ENCODE measurements at regions not wholly inside any gene's neighbourhood (a gene's known extent, or its start where the extent isn't known, plus 50 kb on each side); places are given as distances from the start of the nearest gene placed in this dataset.
A peak's percentile ranks its signal among the peaks of the same experiment; 100 is the strongest.

- DNase-seq (ENCODE audit: low spot score) = no peak
Measured at GRCh38 chr11:119547511-119547910, 124.5 kb upstream of the THY1 start.

DNA sequence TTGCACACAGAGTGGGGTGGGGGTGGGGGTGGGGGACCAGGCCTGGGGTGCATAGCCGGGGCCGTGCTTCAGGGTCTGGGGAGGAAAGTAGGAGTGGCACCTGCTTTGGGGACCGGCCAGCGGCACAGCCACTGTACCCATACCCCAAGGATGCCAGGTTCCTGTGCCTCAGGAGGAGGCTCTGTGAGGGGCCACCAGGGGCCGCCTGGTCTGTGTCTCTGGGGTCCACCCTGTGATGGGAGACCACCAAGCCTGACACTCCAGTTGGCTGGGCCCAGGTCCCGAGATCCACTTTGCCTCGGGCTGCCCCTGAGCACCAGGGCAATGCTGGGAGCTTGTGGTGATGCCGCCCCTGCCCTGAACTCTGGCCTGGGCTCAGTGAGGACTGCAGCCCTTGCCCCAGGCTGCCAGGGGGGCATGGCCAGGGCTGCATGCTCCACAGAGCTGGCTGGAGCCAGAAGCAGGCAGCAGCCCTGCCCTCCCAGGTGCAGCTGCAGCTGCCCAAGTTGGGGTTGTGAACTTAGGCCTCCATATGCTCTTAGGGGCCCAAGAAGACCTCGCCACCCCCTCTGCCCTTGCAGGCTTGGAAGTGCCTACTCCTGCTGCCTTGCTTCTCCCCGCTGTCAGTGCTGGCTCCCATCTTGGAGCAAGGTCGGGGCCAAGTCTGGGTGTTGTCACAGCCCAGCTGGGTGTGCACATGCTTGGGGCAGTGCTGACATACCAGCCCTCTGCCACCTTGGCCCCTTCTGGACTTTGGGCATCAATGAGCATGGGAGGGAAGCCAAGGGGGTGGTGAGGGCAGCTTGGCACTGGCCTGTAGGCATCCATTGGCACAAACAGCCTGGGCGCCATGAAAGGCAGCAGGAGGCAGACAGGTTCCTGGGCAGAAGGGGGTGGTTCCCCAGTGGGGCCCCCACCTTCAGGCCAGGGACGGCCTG lies 123.3 kb upstream of the THY1 start:
- no peak for DNase-seq (ENCODE audit: low spot score)

- DNase-seq (ENCODE audit: low spot score) = no peak
Measured at GRCh38 chr11:119540370-119541125, 117.6 kb upstream of the THY1 start.

GRCh38 chr11:119539583-119539982 lies 116.6 kb upstream of the THY1 start:
- no peak for DNase-seq (ENCODE audit: low spot score)

DNA sequence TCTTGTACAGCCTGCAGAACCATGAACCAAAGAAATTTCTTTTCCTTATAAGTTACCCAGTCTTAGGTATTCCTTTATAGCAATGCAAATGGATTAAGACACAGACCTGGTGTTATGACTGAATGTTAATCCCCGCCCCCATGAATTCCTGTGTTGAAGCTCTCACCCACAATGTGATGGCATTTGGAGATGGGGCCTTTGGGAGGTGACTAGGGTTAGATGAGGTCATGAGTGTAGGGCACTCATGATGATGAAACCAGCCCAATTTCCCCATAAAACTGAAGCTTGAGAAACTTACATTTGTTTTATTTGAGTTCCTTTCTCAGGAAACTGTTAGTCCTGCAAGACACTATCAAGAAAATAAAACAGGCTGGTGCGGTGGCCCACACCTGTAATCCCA lies 115.8 kb upstream of the THY1 start:
- DNase-seq (ENCODE audit: low spot score) = no peak

DNA sequence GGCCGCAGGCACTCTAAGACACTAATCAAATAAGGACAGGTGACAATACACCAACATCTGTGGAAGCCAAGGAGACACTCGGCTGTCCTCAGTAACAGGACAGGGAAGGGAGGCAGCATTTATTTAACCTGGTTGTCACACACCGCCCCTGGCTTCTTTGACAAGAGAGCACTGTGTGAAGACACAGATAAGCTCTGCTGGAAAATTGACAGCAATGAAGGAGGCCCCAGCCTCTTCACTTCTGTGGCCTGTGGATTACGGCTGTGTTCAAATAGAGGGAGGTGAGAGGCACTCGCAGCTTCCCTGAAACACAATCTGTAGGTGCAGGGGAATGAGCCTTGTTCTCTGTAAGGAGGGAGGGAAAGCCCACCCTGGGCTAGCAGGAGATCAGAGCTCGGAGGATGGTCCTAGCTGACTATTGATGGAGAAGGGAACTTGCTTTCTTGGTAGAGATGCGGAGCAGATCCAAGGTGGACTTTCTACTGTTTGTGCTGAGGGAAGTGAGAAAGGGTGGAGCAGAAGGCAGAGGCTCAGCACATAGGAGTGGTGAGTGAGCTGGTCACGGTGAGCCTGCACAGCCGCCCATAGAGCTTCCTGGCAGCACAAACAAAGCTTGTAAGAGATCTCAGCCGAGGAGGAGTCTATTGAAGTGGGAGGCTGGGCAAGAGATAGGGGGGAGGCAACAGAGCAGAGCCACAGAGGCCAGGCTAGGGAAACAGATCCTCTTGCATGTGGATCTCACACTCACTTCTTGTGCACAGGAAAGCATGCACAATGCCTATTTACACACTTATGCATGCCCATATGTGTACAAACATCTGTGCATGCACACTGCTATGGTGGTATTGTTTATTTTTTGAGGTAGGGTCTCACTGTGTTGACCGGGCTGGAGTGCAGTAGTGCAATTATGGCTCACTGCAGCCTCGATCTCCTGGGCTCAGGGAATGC lies 114.6 kb upstream of the THY1 start:
- DNase-seq (ENCODE audit: low spot score) = no peak

- DNase-seq (ENCODE audit: low spot score) = no peak
Measured at GRCh38 chr11:119536801-119537200, 113.8 kb upstream of the THY1 start.

- DNase-seq (ENCODE audit: low spot score) = peak; percentile 55
Measured at GRCh38 chr11:119533921-119534736, 111.2 kb upstream of the THY1 start.

DNA sequence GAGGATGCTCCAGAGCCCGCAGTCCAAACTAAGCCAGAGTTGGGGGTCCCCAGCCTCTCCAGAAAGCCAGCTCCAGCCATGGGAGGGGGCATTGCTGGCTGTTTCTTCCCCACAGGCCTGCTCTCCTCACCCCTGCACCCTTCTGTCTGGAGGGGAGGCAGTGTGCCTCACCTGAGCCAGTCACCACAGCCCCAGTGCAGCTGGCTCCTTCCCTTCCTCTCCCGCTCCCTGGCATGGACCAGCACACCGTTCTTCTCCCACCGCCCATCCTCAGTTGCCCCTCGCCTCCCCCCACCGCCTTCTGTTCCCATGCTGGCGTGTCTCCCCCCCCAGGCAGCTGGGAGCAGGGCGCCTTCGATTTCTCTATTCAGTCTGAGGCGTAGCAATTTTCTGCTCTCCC lies 110.5 kb upstream of the THY1 start:
- DNase-seq (ENCODE audit: low spot score) = no peak

GRCh38 chr11:119532551-119532950 lies 109.6 kb upstream of the THY1 start:
- DNase-seq (ENCODE audit: low spot score) = no peak

GRCh38 chr11:119531623-119532022 lies 108.7 kb upstream of the THY1 start:
- no peak for DNase-seq (ENCODE audit: low spot score)

DNA sequence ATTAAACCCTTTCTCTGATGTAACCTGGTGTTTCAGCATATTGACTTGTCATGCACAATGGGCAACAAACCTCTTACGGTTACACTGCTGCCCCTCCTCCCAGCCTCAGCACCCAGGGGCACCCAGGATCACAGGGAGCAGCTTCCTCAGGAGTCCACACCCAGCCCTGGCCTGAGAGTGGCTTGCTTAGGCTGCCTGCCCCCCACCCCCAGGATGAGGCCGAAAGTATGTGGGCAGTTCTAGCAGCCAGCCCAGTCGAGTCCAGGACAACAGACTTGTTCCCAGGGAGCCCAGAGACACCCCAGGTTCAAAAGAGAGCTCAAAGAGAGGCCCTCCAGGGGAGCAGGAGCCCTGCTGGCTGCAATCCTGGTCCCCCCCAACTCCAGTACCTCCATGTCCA lies 108.1 kb upstream of the THY1 start:
- DNase-seq (ENCODE audit: low spot score) = no peak

DNA sequence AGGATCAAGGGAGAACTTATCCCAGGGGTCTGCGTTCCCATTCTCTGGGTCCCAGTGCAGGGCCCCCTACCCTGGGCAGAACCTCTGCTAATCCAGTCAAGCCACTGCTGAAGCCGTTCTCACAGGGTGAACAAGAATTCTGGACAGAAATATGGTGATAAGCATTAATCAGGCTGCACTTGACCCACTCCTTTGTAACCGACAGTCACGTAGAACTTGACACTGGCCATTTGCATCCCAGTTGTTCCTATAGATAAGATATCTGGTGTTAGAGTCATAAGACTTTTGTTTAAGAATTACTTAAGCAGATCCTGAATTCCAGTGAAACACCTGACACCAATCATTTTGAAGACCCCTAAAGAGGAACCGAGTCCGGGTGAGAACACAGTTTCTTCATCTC lies 107.5 kb upstream of the THY1 start:
- no peak for DNase-seq (ENCODE audit: low spot score)

- DNase-seq (ENCODE audit: low spot score) = no peak
Measured at GRCh38 chr11:119529936-119530335, 107.0 kb upstream of the THY1 start.

DNA sequence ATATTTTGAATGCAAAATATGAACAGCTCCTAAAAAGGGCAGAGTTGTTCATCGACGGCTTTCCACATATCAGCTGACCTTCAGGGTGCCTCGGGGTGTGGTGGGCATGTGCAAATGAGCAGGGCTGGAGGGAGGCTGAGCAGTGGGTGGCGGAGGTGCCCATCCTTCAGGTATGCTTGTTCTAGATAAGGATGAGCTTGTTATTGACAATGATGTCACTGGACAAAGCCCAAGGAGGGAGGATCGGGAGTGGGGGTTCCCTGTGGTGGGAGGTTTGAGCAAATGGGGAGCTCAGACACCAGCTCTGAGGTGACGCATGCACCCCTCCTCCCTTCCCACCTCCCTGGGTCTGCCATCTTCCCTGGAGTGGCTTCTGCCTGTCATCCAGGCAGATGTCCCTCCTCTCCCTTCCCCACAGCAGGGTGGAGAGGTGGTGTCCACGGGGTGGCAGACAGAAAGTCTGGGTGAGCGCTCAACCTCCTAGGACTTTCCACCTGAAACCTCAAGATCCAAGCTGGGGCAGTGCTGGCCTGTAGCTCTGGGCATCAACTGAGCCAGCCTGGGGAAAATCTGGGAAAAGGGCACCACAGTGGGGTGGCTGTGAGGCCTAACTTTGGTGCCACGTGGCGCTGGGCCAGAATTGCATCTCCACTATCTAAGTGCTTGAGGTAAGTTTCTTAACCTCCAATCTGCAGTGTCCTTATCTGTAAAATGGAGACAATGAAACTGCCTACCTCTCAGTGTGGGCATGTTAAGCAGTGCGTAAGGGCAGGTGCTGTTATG lies 106.3 kb upstream of the THY1 start:
- no peak for DNase-seq (ENCODE audit: low spot score)

DNA sequence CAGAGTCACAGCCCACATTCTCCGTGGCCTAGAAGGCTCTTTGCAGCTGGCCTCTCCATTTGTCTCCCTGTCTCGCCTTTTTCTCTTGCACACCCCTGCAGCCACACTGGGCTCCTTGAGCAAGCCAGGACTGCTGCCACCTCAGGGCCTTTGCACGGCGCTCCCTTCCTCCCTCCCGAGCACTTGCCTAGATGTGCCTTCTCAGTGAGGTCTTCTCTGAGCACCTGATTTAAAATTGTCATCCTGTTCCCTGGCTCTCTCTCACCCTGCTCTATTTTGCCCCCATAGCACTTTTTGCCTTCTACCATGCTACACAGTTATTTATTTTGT lies 102.9 kb upstream of the THY1 start:
- DNase-seq (ENCODE audit: low spot score) = no peak

GRCh38 chr11:119525180-119525866 lies 102.4 kb upstream of the THY1 start:
- DNase-seq (ENCODE audit: low spot score) = no peak

GRCh38 chr11:119523539-119524157 lies 100.7 kb upstream of the THY1 start:
- DNase-seq (ENCODE audit: low spot score) = no peak

GRCh38 chr11:119522609-119523008 lies 99.6 kb upstream of the THY1 start:
- no peak for DNase-seq (ENCODE audit: low spot score)

All from umbilical cord (tissue), 1 donor.